ENCODE measurements at regions not wholly inside any gene's neighbourhood (a gene's known extent, or its start where the extent isn't known, plus 50 kb on each side); places are given as distances from the start of the nearest gene placed in this dataset.
"Not testable (repeated sequence)": the region's sequence is repeated elsewhere in the genome, so short reads cannot be mapped to it uniquely, and the experiment has no call there.

- no peak for DNase-seq (ENCODE audit: low spot score)
Observed at GRCh38 chr3:66633402-66634381, 132.9 kb upstream of the LRIG1 start.

DNA sequence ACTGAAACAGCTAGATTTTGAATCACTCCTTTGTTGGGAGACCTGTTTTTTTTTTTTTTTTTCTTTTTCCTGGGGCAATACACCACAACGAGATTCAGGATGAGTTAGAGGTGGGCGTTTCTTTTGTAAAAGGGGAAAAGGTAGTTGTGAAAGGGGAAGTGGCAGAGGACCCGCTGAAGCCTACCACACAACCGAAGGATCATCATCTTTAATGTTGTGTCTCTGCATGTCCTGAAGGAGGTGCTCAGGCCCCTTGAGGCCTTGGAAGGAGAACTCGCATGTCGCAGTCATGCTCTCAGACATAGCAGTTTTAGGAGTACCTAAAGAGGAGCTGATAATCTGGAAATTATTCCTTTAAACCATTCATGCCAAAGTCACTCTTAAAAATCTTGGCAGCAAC, 137.9 kb upstream of the LRIG1 start:
- DNase-seq (ENCODE audit: low spot score): no peak

DNA sequence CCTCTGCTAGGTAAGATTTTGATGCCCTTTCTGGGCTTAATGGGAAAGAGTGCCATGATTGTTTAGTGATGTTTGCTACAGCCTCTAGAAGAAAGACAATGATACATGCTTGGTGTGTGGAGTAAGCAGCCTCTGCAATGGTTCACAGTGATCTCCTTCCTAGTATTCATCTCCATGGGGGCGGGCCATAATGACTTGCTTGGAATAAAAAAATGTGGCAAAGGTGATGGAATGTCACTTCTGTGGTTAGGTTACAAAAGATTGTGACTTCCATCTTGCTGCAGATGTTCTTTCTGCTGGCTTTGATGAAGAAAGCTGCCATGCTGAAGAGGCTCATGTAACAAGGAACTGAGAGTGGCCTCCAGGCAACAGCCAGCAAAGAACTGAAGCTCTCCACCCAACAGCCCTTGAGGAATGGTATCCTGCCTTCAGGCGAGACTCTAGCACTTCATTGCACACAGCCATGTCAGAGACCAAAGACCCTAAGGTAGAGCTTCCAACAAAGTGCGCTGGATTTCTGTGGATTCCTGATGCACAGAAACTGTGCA, 139.1 kb upstream of the LRIG1 start:
- no peak for DNase-seq (ENCODE audit: low spot score)

GRCh38 chr3:66642019-66642418, 141.2 kb upstream of the LRIG1 start:
- DNase-seq (ENCODE audit: low spot score): no peak

DNA sequence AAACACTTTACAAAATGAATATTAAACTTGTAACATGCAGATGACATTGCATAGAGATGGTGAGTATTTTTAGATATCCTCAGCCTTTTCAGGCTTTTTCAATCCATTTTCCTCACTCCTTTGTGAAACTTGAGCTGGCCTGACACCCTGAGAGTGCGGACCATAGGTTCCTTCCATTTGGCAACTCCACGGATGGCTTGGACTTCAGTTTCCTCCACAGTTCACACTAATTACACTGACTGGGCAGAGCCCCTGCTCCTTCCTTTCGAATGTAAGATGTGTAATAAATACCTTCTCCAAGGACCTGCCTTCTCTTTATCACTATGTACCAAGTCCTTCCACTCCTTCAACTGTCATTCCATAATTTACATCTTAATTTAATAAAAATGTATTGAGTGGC, 141.7 kb upstream of the LRIG1 start:
- DNase-seq (ENCODE audit: low spot score): no peak

GRCh38 chr3:66644549-66644948, 143.7 kb upstream of the LRIG1 start:
- no peak for DNase-seq (ENCODE audit: low spot score)

DNA sequence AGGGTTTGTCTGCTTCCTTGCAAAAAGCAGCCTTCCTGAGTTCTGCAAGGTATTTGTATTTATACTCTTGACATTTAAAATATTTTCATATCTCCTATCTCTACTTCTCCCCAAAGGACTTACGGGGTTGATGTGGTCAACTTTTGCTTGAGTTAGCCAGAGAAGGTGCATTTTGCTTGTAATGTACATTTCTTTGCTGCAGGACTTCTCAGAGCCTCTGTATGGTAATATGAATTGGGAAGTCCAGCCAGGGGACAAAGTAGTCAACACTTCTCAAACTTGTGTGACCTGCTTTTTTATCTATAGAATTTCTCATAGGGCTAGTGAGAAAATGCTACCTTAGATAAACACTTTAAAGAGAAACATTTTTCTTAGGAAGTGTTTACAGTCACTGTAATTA, 148.2 kb upstream of the LRIG1 start:
- no peak for DNase-seq (ENCODE audit: low spot score)

- DNase-seq (ENCODE audit: low spot score): not testable (repeated sequence)
Observed at GRCh38 chr3:66651520-66651919, 150.7 kb upstream of the LRIG1 start.

DNA sequence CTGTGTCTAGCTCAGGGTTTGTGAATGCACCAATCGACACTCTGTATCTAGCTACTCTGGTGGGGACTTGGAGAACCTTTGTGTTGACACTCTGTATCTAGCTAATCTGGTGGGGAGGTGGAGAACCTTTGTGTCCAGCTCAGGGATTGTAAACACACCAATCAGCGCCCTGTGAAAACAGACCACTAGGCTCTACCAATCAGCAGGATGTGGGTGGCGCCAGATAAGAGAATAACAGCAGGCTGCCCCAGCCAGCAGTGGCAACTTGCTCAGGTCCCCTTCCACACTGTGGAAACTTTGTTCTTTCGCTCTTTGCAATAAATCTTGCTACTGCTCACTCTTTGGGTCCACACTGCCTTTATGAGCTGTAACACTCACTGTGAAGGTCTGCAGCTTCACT, 151.3 kb upstream of the LRIG1 start:
- not testable (repeated sequence) for DNase-seq (ENCODE audit: low spot score)

DNA sequence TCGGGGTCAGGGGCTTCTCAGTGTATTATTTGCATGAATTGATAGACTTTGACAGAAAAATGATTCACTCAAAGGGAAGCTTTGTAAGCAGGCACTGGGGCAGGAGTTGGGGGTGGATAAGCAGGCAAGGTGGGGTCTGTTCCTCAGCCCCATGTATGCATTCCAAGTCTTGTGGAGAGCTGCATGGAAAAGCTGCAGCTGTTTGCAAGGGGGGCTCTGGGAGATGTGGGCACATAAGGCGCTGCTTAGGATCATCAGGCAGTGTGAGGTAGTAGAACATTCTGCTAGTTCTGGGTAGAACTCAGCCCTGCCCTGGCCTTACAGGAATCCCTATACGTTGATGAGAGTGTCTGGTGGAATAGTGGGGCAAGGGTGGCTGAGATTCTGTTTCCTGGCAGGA, 154.2 kb upstream of the LRIG1 start:
- no peak for DNase-seq (ENCODE audit: low spot score)

GRCh38 chr3:66655671-66656070, 154.8 kb upstream of the LRIG1 start:
- no peak for DNase-seq (ENCODE audit: low spot score)

- DNase-seq (ENCODE audit: low spot score): no peak
Observed at GRCh38 chr3:66656609-66657008, 155.8 kb upstream of the LRIG1 start.

DNA sequence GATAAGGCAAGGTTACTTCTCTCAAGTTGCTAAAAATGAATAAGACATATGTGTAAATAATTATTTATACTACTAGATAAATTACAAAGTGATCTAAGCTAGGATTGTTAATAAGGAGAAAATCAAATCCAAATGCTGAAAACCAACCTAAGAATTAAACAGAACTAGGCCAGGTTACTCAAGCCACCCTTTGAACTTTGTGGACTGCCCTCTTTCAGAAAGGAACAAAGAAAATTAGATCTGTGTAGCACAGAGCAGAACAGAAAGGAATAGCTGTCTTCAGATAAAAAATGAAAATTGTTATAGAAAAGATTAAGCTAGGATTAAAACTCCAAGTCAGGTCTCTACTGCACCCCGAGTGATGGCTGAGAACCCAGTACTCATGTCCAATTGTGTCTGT, 158.2 kb upstream of the LRIG1 start:
- no peak for DNase-seq (ENCODE audit: low spot score)

DNA sequence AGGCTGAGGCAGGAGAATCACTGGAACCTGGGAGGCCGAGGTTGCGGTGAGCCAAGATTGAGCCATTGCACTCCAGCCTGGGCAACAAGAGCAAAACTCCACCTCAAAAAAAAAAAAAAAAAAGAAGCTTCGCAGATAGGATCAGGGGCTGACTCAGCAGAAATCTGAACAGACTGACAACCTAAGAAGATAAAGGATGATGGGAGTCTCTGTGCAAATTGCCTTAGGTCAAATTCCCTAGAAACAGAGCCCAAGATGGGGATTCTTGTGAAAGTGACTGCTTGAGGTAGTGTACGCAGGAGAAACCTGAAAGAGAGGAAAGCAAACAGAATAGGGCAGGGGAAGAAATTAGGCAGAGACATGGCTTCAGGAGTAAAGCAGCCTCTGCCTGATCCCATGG, 160.8 kb upstream of the LRIG1 start:
- DNase-seq (ENCODE audit: low spot score): no peak

GRCh38 chr3:66662894-66663293, 162.1 kb upstream of the LRIG1 start:
- no peak for DNase-seq (ENCODE audit: low spot score)

GRCh38 chr3:66665021-66665695, 164.3 kb upstream of the LRIG1 start:
- no peak for DNase-seq (ENCODE audit: low spot score)

DNA sequence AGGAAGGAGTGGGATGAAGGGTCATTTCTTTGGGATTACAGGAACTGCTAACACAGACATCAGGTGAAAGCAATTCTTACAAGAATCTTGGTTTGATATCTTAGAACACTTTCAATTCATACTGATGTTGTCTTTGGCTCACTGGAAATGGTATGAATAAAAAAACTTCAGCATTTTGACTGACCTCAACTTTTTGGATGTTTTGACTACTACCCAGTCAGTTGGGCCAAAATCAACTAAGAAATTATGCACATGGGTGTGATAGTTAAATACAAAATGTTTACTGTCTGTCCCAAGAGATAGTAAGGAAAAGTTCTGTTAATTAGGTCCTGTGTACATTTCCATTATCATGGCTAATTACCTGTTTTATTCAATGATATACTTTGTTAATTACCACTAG, 165.5 kb upstream of the LRIG1 start:
- no peak for DNase-seq (ENCODE audit: low spot score)

- no peak for DNase-seq (ENCODE audit: low spot score)
Observed at GRCh38 chr3:66667263-66667662, 166.4 kb upstream of the LRIG1 start.

DNA sequence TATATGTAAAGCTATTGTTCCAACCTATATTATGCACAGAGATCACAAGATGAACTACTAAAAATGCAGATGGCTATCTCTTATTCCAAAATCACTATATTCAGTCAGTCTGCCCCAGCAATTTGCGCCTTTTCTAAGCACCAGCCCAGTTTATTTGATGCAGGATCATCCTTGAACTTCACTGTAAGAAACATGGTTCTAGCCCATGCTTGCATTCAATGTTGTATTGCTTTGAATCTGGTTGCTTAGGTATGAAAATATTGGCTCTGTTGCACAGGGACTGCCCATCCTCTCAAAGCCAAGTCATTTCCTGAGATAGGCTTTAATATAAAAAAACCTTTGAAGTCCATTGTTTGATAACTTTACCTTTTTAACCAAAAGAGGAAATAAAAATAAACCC, 170.5 kb upstream of the LRIG1 start:
- no peak for DNase-seq (ENCODE audit: low spot score)

- DNase-seq (ENCODE audit: low spot score): no peak
Observed at GRCh38 chr3:66672830-66673229, 172.0 kb upstream of the LRIG1 start.

DNA sequence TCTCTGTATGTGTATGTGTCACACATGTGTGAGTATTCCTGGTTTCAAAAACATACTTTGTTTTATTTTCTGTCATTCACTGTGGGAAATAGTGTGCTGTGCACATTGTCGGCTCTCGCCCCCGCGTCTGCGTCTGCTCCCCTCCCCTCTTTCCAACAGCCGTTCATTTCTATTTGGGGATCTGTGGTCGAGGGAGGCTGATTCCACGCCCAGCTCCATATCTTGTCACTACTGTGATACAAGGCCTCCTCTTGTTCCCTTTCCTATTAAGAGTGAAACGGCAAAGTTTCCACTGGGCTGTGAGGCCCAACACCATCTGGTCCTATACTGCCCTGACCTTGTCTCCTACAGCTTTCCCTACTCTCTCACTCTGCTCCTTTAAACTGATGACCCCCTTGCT, 172.5 kb upstream of the LRIG1 start:
- no peak for DNase-seq (ENCODE audit: low spot score)

DNA sequence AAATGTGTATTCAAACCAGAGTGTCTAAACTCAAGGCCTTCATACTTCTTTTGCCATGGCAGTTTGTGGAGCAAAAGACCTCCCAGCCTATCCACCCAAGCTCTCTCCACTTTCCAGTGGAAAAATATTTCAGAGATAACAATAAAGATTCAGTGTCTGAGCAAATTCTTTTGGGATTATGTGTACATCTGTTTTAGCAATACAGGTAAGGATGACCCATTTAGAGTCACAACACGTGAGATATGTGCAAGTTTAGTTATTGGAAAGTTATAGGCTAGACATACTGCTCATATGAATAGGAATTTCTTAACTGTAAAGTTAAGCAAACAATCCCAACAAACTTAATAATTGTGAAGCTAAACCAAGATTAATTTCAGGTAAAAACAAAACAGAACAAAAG, 174.5 kb upstream of the LRIG1 start:
- no peak for DNase-seq (ENCODE audit: low spot score)

Data from HuH-7.5 (cell line).